ENCODE measurements at regions not wholly inside any gene's neighbourhood (a gene's known extent, or its start where the extent isn't known, plus 50 kb on each side); places are given as distances from the start of the nearest gene placed in this dataset.

GRCh38 chr11:29135504-29135903 lies 881.3 kb downstream of the KCNA4 start:
- Histone ChIP-seq H3K9me3 (ENCODE audit: control insufficient read depth in 5 of 5, low read length in 5 of 5) (no peaks in the 10 kb centered on the region), H3K27ac (ENCODE audit: low read depth, low read length) (no peak overlapping the region), H3K4me3 (ENCODE audit: low read depth in 1 of 5, low read length in 5 of 5) (no peak overlapping the region), H3K4me1 (ENCODE audit: control insufficient read depth in 5 of 5, insufficient read depth in 5 of 5, low read length in 5 of 5) (no peaks in the 10 kb centered on the region), H3K9ac (ENCODE audit: low read length in 5 of 5) (no peak overlapping the region), H3K36me3 (ENCODE audit: control insufficient read depth in 5 of 5, insufficient read depth in 5 of 5, low read length in 5 of 5) (no peaks in the 10 kb centered on the region), H3K27me3 (ENCODE audit: control insufficient read depth in 5 of 5, insufficient read depth in 4 of 5, low read length in 5 of 5) (no peaks in the 10 kb centered on the region)

GRCh38 chr11:29131055-29131454 lies 885.8 kb downstream of the KCNA4 start:
- no peaks in the 10 kb centered on the region for H3K9me3 ChIP-seq (ENCODE audit: control insufficient read depth in 5 of 5, low read length in 5 of 5)
- no peak overlapping the region for H3K27ac ChIP-seq (ENCODE audit: low read depth, low read length)
- no peaks in the 10 kb centered on the region for H3K36me3 ChIP-seq (ENCODE audit: control insufficient read depth in 5 of 5, insufficient read depth in 5 of 5, low read length in 5 of 5)
- H3K4me3 ChIP-seq (ENCODE audit: low read depth in 1 of 5, low read length in 5 of 5): no peak overlapping the region
- H3K9ac ChIP-seq (ENCODE audit: low read length in 5 of 5): no peak overlapping the region
- H3K4me1 ChIP-seq (ENCODE audit: control insufficient read depth in 5 of 5, insufficient read depth in 5 of 5, low read length in 5 of 5): no peaks in the 10 kb centered on the region
- no peaks in the 10 kb centered on the region for H3K27me3 ChIP-seq (ENCODE audit: control insufficient read depth in 5 of 5, insufficient read depth in 4 of 5, low read length in 5 of 5)

- Histone ChIP-seq H3K9me3 (ENCODE audit: control insufficient read depth in 5 of 5, low read length in 5 of 5) (no peaks in the 10 kb centered on the region), H3K4me1 (ENCODE audit: control insufficient read depth in 5 of 5, insufficient read depth in 5 of 5, low read length in 5 of 5) (no peaks in the 10 kb centered on the region), H3K9ac (ENCODE audit: low read length in 5 of 5) (no peak overlapping the region), H3K36me3 (ENCODE audit: control insufficient read depth in 5 of 5, insufficient read depth in 5 of 5, low read length in 5 of 5) (no peaks in the 10 kb centered on the region), H3K27me3 (ENCODE audit: control insufficient read depth in 5 of 5, insufficient read depth in 4 of 5, low read length in 5 of 5) (no peaks in the 10 kb centered on the region), H3K27ac (ENCODE audit: low read depth, low read length) (no peak overlapping the region), H3K4me3 (ENCODE audit: low read depth in 1 of 5, low read length in 5 of 5) (no peak overlapping the region)
Observed at GRCh38 chr11:29129844-29130243, 887.0 kb downstream of the KCNA4 start.

- Histone ChIP-seq H3K4me3 (ENCODE audit: low read depth in 1 of 5, low read length in 5 of 5) (no peak overlapping the region), H3K9me3 (ENCODE audit: control insufficient read depth in 5 of 5, low read length in 5 of 5) (no peaks in the 10 kb centered on the region), H3K27ac (ENCODE audit: low read depth, low read length) (no peak overlapping the region), H3K36me3 (ENCODE audit: control insufficient read depth in 5 of 5, insufficient read depth in 5 of 5, low read length in 5 of 5) (no peaks in the 10 kb centered on the region), H3K27me3 (ENCODE audit: control insufficient read depth in 5 of 5, insufficient read depth in 4 of 5, low read length in 5 of 5) (no peaks in the 10 kb centered on the region), H3K4me1 (ENCODE audit: control insufficient read depth in 5 of 5, insufficient read depth in 5 of 5, low read length in 5 of 5) (no peaks in the 10 kb centered on the region), H3K9ac (ENCODE audit: low read length in 5 of 5) (no peak overlapping the region)
Observed at GRCh38 chr11:29127461-29127860, 889.4 kb downstream of the KCNA4 start.

GRCh38 chr11:29125606-29126005 lies 891.2 kb downstream of the KCNA4 start:
- Histone ChIP-seq H3K4me1 (ENCODE audit: control insufficient read depth in 5 of 5, insufficient read depth in 5 of 5, low read length in 5 of 5) (no peaks in the 10 kb centered on the region), H3K9ac (ENCODE audit: low read length in 5 of 5) (no peak overlapping the region), H3K27ac (ENCODE audit: low read depth, low read length) (no peak overlapping the region), H3K9me3 (ENCODE audit: control insufficient read depth in 5 of 5, low read length in 5 of 5) (no peaks in the 10 kb centered on the region), H3K27me3 (ENCODE audit: control insufficient read depth in 5 of 5, insufficient read depth in 4 of 5, low read length in 5 of 5) (no peaks in the 10 kb centered on the region), H3K36me3 (ENCODE audit: control insufficient read depth in 5 of 5, insufficient read depth in 5 of 5, low read length in 5 of 5) (no peaks in the 10 kb centered on the region), H3K4me3 (ENCODE audit: low read depth in 1 of 5, low read length in 5 of 5) (no peak overlapping the region)

GRCh38 chr11:29124470-29124869 lies 892.4 kb downstream of the KCNA4 start:
- H3K27ac ChIP-seq (ENCODE audit: low read depth, low read length): no peak overlapping the region
- H3K9ac ChIP-seq (ENCODE audit: low read length in 5 of 5): no peak overlapping the region
- H3K9me3 ChIP-seq (ENCODE audit: control insufficient read depth in 5 of 5, low read length in 5 of 5): no peaks in the 10 kb centered on the region

GRCh38 chr11:29119707-29120618 lies 896.9 kb downstream of the KCNA4 start:
- no peak overlapping the region for H3K27ac ChIP-seq (ENCODE audit: low read depth, low read length)

More at GRCh38 chr11:29124470-29124869, 892.4 kb downstream of the KCNA4 start:
- Histone ChIP-seq H3K36me3 (ENCODE audit: control insufficient read depth in 5 of 5, insufficient read depth in 5 of 5, low read length in 5 of 5) (no peaks in the 10 kb centered on the region), H3K27me3 (ENCODE audit: control insufficient read depth in 5 of 5, insufficient read depth in 4 of 5, low read length in 5 of 5) (no peaks in the 10 kb centered on the region), H3K4me3 (ENCODE audit: low read depth in 1 of 5, low read length in 5 of 5) (no peak overlapping the region), H3K4me1 (ENCODE audit: control insufficient read depth in 5 of 5, insufficient read depth in 5 of 5, low read length in 5 of 5) (no peaks in the 10 kb centered on the region)

GRCh38 chr11:29119116-29119515 lies 897.7 kb downstream of the KCNA4 start:
- Histone ChIP-seq H3K27me3 (ENCODE audit: control insufficient read depth in 5 of 5, insufficient read depth in 4 of 5, low read length in 5 of 5) (no peaks in the 10 kb centered on the region), H3K9ac (ENCODE audit: low read length in 5 of 5) (no peak overlapping the region), H3K4me3 (ENCODE audit: low read depth in 1 of 5, low read length in 5 of 5) (no peak overlapping the region), H3K27ac (ENCODE audit: low read depth, low read length) (no peak overlapping the region), H3K36me3 (ENCODE audit: control insufficient read depth in 5 of 5, insufficient read depth in 5 of 5, low read length in 5 of 5) (no peaks in the 10 kb centered on the region), H3K4me1 (ENCODE audit: control insufficient read depth in 5 of 5, insufficient read depth in 5 of 5, low read length in 5 of 5) (no peaks in the 10 kb centered on the region), H3K9me3 (ENCODE audit: control insufficient read depth in 5 of 5, low read length in 5 of 5) (no peaks in the 10 kb centered on the region)

More at GRCh38 chr11:29119707-29120618, 896.9 kb downstream of the KCNA4 start:
- H3K9me3 ChIP-seq (ENCODE audit: control insufficient read depth in 5 of 5, low read length in 5 of 5): no peaks in the 10 kb centered on the region
- H3K9ac ChIP-seq (ENCODE audit: low read length in 5 of 5): no peak overlapping the region
- no peaks in the 10 kb centered on the region for H3K36me3 ChIP-seq (ENCODE audit: control insufficient read depth in 5 of 5, insufficient read depth in 5 of 5, low read length in 5 of 5)
- H3K27me3 ChIP-seq (ENCODE audit: control insufficient read depth in 5 of 5, insufficient read depth in 4 of 5, low read length in 5 of 5): no peaks in the 10 kb centered on the region
- no peak overlapping the region for H3K4me3 ChIP-seq (ENCODE audit: low read depth in 1 of 5, low read length in 5 of 5)
- H3K4me1 ChIP-seq (ENCODE audit: control insufficient read depth in 5 of 5, insufficient read depth in 5 of 5, low read length in 5 of 5): no peaks in the 10 kb centered on the region

- H3K9me3 ChIP-seq (ENCODE audit: control insufficient read depth in 5 of 5, low read length in 5 of 5): peaks cover 0 to 12% (median 4%) of the 10 kb centered on the region in 5 donors
- H3K4me1 ChIP-seq (ENCODE audit: control insufficient read depth in 5 of 5, insufficient read depth in 5 of 5, low read length in 5 of 5): no peaks in the 10 kb centered on the region
- no peak overlapping the region for H3K4me3 ChIP-seq (ENCODE audit: low read depth in 1 of 5, low read length in 5 of 5)
Observed at GRCh38 chr11:29100967-29101366, 915.9 kb downstream of the KCNA4 start.

GRCh38 chr11:29095821-29096220 lies 921.0 kb downstream of the KCNA4 start:
- H3K27me3 ChIP-seq (ENCODE audit: control insufficient read depth in 5 of 5, insufficient read depth in 4 of 5, low read length in 5 of 5): no peaks in the 10 kb centered on the region
- no peak overlapping the region for H3K27ac ChIP-seq (ENCODE audit: low read depth, low read length)
- peaks cover 0 to 4% (median 0%) of the 10 kb centered on the region in 5 donors for H3K9me3 ChIP-seq (ENCODE audit: control insufficient read depth in 5 of 5, low read length in 5 of 5)
- H3K4me3 ChIP-seq (ENCODE audit: low read depth in 1 of 5, low read length in 5 of 5): no peak overlapping the region
- H3K4me1 ChIP-seq (ENCODE audit: control insufficient read depth in 5 of 5, insufficient read depth in 5 of 5, low read length in 5 of 5): no peaks in the 10 kb centered on the region
- H3K9ac ChIP-seq (ENCODE audit: low read length in 5 of 5): no peak overlapping the region
- no peaks in the 10 kb centered on the region for H3K36me3 ChIP-seq (ENCODE audit: control insufficient read depth in 5 of 5, insufficient read depth in 5 of 5, low read length in 5 of 5)

More at GRCh38 chr11:29100967-29101366, 915.9 kb downstream of the KCNA4 start:
- H3K9ac ChIP-seq (ENCODE audit: low read length in 5 of 5): no peak overlapping the region
- no peak overlapping the region for H3K27ac ChIP-seq (ENCODE audit: low read depth, low read length)
- H3K36me3 ChIP-seq (ENCODE audit: control insufficient read depth in 5 of 5, insufficient read depth in 5 of 5, low read length in 5 of 5): no peaks in the 10 kb centered on the region
- H3K27me3 ChIP-seq (ENCODE audit: control insufficient read depth in 5 of 5, insufficient read depth in 4 of 5, low read length in 5 of 5): no peaks in the 10 kb centered on the region

Measured in subcutaneous abdominal adipose tissue (tissue), 5 donors.